GM18519 (cell line): ENCODE measurements at regions not wholly inside any gene's neighbourhood (a gene's known extent, or its start where the extent isn't known, plus 50 kb on each side); places are given as distances from the start of the nearest gene placed in this dataset.
"Not testable (repeated sequence)": the region's sequence is repeated elsewhere in the genome, so short reads cannot be mapped to it uniquely, and the experiment has no call there.

Experiments used
- ATAC-seq: cut with Tn5 transposase; IDR thresholded peaks from one replicate; pipeline ENCODE4 v1.9.1; 2021; ENCODE audit warnings: mild to moderate bottlenecking, moderate library complexity; ENCODE audit not compliant: unreplicated experiment, low FRiP score

- ATAC-seq = not testable (repeated sequence)
Observed at GRCh38 chr10:78681141-78681540, 387.6 kb upstream of the ZMIZ1 start.

DNA sequence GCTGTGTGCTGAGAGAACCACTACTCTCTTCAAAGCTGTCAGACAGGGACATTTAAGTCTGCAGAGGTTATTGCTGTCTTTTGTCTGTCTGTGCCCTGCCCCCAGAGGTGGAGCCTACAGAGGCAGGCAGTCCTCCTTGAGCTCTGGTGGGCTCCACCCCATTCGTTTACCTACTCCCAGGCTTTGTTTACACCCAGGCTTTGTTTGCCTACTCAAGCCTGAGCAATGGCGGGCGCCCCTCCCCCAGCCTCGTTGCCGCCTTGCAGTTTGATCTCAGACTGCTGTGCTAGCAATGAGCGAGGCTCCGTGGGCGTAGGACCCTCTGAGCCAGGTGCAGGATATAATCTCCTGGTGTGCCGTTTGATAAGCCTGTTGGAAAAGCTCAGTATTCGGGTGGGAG lies 386.8 kb upstream of the ZMIZ1 start:
- ATAC-seq = not testable (repeated sequence)

- ATAC-seq = no peak
Observed at GRCh38 chr10:78684947-78685346, 383.8 kb upstream of the ZMIZ1 start.

- ATAC-seq = no peak
Observed at GRCh38 chr10:78685466-78686103, 383.2 kb upstream of the ZMIZ1 start.

DNA sequence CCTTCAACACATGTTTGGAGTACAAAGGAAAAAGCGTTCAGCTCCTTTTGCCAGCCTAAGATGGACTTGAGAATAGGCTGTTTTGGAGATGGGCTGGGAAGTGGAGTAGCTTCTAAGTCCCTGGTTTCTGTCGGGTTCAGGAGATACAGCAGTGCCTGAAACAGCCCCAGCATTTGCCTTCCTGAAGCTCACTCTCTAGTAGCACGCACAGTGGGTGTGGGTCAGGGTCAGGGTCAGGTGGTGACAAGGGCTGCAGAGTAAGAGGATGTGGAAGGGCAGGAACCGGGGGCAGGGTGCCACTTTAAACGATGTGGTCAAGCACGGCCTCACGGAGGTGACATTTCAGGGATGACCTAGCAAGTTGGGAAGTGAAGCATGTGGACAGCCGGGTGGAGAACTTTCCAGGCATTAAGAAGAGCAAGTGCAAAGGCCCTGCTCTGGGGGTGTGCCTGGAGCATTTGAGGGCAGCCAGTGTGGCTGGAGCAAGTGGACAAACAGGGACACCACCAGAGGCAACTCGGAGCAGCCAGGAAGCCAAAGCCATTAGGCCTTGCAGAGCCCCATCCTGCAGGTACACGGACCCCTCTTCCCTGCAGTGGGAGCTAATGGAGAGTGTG lies 382.2 kb upstream of the ZMIZ1 start:
- ATAC-seq = no peak

DNA sequence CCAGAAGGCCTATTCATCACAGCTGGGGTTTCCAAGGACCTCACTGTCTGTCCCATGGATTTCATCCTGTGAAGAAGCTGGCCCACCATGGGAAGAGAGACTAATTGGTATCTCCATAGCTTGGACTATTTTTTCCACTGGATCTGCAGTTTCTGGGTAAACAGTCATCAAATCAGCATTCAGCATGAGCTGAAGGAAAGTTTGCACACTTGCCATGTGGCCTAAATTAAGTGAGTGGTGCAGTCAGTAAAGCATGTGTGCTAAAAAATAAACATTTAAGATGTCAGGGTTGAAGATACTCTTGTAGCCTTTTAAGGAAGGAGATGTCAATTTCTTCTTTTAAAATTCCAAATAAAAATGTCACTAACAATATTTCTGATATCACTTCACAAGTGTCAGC lies 381.1 kb upstream of the ZMIZ1 start:
- ATAC-seq = no peak

GRCh38 chr10:78688230-78688900 lies 380.4 kb upstream of the ZMIZ1 start:
- no peak for ATAC-seq

DNA sequence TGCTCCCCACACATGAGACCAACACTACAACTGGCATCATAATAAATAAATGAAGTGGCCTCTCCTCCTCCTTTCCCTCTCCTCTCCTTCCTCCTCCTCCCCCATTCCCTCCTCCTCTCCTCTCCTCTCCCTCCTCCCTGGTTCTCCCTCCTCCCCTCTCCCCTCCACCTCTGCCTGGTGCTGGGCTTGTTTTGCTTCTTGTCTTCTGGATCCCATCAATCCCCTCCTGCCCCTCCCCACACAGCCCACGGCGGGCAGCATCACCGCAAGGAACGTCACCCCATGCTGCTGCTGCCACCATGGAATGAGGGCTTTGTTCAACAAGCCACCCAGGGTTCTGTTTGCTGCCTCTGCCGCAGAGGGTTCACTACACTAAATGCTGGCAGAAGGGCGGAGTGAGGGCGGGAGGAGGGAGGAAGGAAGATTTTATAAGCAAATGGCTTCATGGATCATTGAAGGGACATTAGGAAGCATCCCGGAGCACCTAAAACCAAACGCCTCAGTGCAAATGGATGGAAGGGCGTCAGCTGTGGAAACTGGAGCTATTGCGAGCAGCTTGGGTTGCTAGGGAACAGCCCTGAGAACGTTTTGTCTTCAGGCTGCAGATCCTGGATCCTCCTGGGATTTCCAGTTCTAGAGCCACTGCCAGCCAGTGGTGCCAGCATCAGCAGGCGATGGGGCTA lies 379.7 kb upstream of the ZMIZ1 start:
- no peak for ATAC-seq

DNA sequence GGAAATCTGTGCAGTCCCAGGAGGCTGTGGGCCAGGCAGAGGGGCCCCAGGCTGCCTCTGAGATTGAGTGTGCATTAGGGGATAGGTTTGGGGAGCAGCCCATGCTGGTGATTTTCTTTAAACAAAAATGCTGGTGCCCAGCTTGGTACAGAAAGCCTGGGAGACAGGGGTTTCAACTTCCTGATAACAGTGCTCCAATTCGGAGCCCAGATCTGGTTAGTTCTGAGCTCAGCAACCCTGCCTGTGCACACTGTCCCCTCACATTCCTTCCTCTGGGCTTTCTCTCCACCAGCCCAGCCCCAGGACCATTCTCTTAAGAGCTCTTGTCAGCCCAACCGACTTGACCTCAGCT lies 379.2 kb upstream of the ZMIZ1 start:
- ATAC-seq = no peak

- ATAC-seq = no peak
Observed at GRCh38 chr10:78690354-78691111, 378.2 kb upstream of the ZMIZ1 start.

- ATAC-seq = no peak
Observed at GRCh38 chr10:78691301-78692030, 377.3 kb upstream of the ZMIZ1 start.

- ATAC-seq = no peak
Observed at GRCh38 chr10:78692071-78692470, 376.7 kb upstream of the ZMIZ1 start.

GRCh38 chr10:78695846-78696245 lies 372.9 kb upstream of the ZMIZ1 start:
- no peak for ATAC-seq

DNA sequence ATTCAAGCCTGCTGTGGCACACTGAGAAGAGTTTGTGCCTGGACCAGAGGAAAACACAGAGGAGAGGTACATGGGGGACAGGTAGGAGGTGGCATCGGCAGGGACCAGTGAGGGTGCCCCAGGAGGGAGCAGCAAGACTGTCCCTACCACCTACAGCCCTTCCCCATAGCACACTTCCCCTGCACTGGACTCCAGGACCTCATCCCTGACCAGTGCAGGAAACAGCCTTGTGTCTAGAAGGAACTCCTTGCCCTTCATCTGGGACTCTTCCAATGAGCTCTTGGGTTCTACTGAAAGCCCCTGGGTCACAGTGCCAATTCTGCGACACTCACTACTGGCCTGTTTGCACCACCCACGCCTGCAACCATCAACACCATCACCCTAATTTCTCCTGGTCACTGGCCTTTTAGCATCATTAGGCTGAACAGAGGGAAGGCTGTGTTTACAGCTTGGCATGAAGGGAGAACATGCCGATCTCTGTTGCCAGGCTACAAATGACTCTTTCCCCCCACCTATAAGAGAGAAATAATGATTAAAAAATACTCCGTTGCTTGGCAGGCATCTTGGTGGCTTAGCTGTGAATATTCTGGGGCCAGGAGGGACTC lies 371.9 kb upstream of the ZMIZ1 start:
- no peak for ATAC-seq

- no peak for ATAC-seq
Observed at GRCh38 chr10:78699971-78700370, 368.8 kb upstream of the ZMIZ1 start.

- no peak for ATAC-seq
Observed at GRCh38 chr10:78700413-78700812, 368.4 kb upstream of the ZMIZ1 start.

- ATAC-seq = no peak
Observed at GRCh38 chr10:78700816-78701520, 367.8 kb upstream of the ZMIZ1 start.

DNA sequence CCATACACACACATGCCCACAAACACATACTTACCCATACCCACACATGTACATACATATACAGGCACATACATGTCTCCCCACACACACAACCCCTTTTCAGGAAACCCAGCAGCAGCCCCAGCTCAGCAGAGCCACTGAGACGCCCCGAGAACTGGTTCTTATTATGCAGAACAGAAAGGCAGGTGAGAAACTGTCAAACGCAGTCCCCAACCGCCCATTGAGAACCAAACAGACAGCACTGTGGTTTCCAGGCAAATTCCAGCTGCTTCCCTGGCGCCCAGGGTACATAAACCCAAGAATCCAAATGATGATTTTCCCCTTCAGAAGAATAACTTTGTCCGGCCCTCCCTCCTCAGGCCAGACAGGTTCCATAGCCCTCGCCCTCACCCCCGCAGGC lies 366.6 kb upstream of the ZMIZ1 start:
- no peak for ATAC-seq

GRCh38 chr10:78702876-78703275 lies 365.9 kb upstream of the ZMIZ1 start:
- no peak for ATAC-seq
